ENCODE measurements at regions not wholly inside any gene's neighbourhood (a gene's known extent, or its start where the extent isn't known, plus 50 kb on each side); places are given as distances from the start of the nearest gene placed in this dataset.

DNA sequence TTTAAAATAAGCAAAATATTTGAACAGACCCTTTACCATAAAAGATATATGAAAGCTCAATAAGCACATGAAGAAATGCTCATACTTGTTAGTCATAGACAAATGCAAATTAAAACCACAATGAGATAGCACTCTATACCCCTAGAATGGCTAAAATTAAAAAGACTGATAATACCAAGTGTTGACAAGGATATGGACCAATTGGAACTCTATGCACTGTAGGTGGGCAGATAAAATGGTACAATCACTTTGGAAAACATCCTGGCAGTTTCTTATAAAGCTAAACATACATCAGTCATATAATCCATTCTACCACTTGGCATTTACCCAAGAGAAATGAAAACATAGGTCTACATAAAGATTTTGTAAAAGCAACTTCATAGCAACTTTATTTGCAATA lies 293.0 kb upstream of the TLE3 start:
- no peak for TF ChIP-seq POLR2AphosphoS5 (IDR thresholded peaks at IDR 0.05)
- no peak for TF ChIP-seq POLR2A (IDR thresholded peaks at IDR 0.05)
- TF ChIP-seq, protein P1, sequence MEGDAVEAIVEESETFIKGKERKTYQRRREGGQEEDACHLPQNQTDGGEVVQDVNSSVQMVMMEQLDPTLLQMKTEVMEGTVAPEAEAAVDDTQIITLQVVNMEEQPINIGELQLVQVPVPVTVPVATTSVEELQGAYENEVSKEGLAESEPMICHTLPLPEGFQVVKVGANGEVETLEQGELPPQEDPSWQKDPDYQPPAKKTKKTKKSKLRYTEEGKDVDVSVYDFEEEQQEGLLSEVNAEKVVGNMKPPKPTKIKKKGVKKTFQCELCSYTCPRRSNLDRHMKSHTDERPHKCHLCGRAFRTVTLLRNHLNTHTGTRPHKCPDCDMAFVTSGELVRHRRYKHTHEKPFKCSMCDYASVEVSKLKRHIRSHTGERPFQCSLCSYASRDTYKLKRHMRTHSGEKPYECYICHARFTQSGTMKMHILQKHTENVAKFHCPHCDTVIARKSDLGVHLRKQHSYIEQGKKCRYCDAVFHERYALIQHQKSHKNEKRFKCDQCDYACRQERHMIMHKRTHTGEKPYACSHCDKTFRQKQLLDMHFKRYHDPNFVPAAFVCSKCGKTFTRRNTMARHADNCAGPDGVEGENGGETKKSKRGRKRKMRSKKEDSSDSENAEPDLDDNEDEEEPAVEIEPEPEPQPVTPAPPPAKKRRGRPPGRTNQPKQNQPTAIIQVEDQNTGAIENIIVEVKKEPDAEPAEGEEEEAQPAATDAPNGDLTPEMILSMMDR (IDR thresholded peaks at IDR 0.05), result no peak
